Endodermal cell (in vitro differentiated cells): ENCODE measurements at regions not wholly inside any gene's neighbourhood (a gene's known extent, or its start where the extent isn't known, plus 50 kb on each side); places are given as distances from the start of the nearest gene placed in this dataset.

Source experiments
- DNase-seq: peaks from one replicate; pipeline ENCODE4 v3.0.0-alpha.2; 2017
- H3K27ac ChIP-seq: 2 replicates; pipeline ENCODE4 v1.5.1; 2013; ENCODE audit warnings: mild to moderate bottlenecking, low read depth, low read length, moderate library complexity
- H3K27me3 ChIP-seq: 2 replicates; pipeline ENCODE4 v1.6.1; 2013; ENCODE audit warnings: mild to moderate bottlenecking, low read length, moderate library complexity; ENCODE audit not compliant: insufficient read depth, control insufficient read depth, poor library complexity, severe bottlenecking
- H3K36me3 ChIP-seq: 2 replicates; pipeline ENCODE4 v1.7.0; 2013; ENCODE audit warnings: mild to moderate bottlenecking, low read length, moderate library complexity; ENCODE audit not compliant: control insufficient read depth, insufficient read depth
- H3K4me1 ChIP-seq: one replicate; pipeline ENCODE4 v1.7.0; 2013; ENCODE audit warnings: low read length; ENCODE audit not compliant: control insufficient read depth, insufficient read depth
- H3K4me3 ChIP-seq: 2 replicates; pipeline ENCODE4 v1.5.1; 2013; ENCODE audit warnings: mild to moderate bottlenecking, low read length, moderate library complexity
- H3K9ac ChIP-seq: 2 replicates; pipeline ENCODE4 v1.6.1; 2013; ENCODE audit warnings: mild to moderate bottlenecking, low read length, moderate library complexity; ENCODE audit not compliant: poor library complexity, severe bottlenecking; ENCODE audit errors: extremely low read depth
- H3K9me3 ChIP-seq: 2 replicates; pipeline ENCODE4 v1.6.1; 2013; ENCODE audit warnings: mild to moderate bottlenecking, low read length, moderate library complexity; ENCODE audit not compliant: control insufficient read depth
- H3K27ac Mint-ChIP-seq: 2 replicates; pipeline ENCODE4 v1.8.0; 2020; ENCODE audit warnings: mixed read lengths
- H3K27me3 Mint-ChIP-seq: 2 replicates; pipeline ENCODE4 v1.8.0; 2021; ENCODE audit warnings: mild to moderate bottlenecking, mixed read lengths; ENCODE audit not compliant: insufficient read depth
- H3K36me3 Mint-ChIP-seq: 2 replicates; pipeline ENCODE4 v1.8.0; 2020; ENCODE audit warnings: low read depth, mixed read lengths
- H3K4me1 Mint-ChIP-seq: 2 replicates; pipeline ENCODE4 v1.8.0; 2020; ENCODE audit warnings: mixed read lengths
- H3K4me3 Mint-ChIP-seq: 2 replicates; pipeline ENCODE4 v1.8.0; 2020; ENCODE audit warnings: mild to moderate bottlenecking, moderate library complexity, mixed read lengths
- H3K9me3 Mint-ChIP-seq: 2 replicates; pipeline ENCODE4 v1.8.0; 2020; ENCODE audit warnings: mild to moderate bottlenecking, mixed read lengths
- WGBS, 2 experiments: methylation state at CpG; one replicate each; pipeline versions ENCODE4 v1.1.5 to v1.1.7; 2013; ENCODE audit warnings: missing lambda C conversion rate in 2 of 2, mixed read lengths in 1 of 2; ENCODE audit not compliant: insufficient coverage in 1 of 2, insufficient read length in 1 of 2; 5-methylcytosine and 5-hydroxymethylcytosine counted together
- TF ChIP-seq, protein P1 (sequence below): fragments of 200-600 bp; sonication (generic); conservative IDR thresholded peaks from 2 replicates; pipeline ENCODE4 v1.5.0; 2021; ENCODE audit warnings: antibody characterized with exemption, mild to moderate bottlenecking

DNA sequence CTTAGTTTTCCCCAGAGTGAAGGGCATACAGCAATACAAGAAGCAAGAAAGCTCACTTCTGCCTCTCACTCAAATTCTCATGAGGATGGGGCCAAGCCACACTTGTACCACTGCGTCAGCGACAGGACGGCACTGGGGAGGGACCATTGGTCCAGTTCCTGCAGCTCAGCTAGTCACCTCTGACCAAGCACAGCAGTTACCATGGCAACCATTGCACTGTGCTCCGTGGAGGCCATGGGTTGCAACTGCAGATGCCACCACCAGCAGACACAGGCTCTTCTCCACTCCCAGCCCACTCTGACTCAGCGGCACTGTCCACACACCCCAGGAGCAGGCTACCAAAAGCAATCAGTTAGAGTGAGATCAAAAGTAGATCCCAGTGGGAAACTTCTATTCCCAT, 441.1 kb upstream of the ARID1B start:
- WGBS, 2 experiments = 83 to 86% methylated on average over 1 to 5 of the region's 5 CpGs
- Histone ChIP-seq H3K4me3 (no peak overlapping the region), H3K4me1 (no peaks in the 10 kb centered on the region), H3K9me3 (peaks cover 14% of the 10 kb centered on the region), H3K36me3 (no peaks in the 10 kb centered on the region), H3K9ac (no peak overlapping the region), H3K27ac (no peak overlapping the region), H3K27me3 (no peaks in the 10 kb centered on the region)
- H3K27ac Mint-ChIP-seq = no peak overlapping the region
- no peaks in the 10 kb centered on the region for H3K27me3 Mint-ChIP-seq
- DNase-seq = no peak
- H3K4me3 Mint-ChIP-seq = no peak overlapping the region
- TF ChIP-seq, protein P1, sequence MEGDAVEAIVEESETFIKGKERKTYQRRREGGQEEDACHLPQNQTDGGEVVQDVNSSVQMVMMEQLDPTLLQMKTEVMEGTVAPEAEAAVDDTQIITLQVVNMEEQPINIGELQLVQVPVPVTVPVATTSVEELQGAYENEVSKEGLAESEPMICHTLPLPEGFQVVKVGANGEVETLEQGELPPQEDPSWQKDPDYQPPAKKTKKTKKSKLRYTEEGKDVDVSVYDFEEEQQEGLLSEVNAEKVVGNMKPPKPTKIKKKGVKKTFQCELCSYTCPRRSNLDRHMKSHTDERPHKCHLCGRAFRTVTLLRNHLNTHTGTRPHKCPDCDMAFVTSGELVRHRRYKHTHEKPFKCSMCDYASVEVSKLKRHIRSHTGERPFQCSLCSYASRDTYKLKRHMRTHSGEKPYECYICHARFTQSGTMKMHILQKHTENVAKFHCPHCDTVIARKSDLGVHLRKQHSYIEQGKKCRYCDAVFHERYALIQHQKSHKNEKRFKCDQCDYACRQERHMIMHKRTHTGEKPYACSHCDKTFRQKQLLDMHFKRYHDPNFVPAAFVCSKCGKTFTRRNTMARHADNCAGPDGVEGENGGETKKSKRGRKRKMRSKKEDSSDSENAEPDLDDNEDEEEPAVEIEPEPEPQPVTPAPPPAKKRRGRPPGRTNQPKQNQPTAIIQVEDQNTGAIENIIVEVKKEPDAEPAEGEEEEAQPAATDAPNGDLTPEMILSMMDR = no peak
- H3K9me3 Mint-ChIP-seq = peaks cover 26% of the 10 kb centered on the region
- no peaks in the 10 kb centered on the region for H3K4me1 Mint-ChIP-seq
- peaks cover 8% of the 10 kb centered on the region for H3K36me3 Mint-ChIP-seq

DNA sequence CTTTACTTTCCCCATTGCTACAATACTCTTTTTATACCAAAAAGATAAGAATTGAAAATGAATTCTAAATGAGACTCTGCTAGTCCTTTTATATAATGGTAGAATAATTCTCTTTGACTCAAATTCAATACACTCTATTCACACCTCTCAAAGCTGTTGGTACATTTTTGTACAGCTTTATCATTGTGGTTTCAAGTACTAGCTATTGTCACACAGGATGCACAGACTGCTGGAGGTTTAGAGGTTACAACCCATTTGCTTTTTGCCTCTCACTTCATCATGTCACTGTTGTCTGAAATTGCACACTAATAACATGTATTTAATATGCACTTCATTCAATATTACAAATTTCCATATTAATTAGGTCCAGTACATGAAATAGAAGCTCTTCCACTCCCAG, 442.2 kb upstream of the ARID1B start:
- H3K4me3 ChIP-seq = no peak overlapping the region
- H3K4me1 ChIP-seq = no peaks in the 10 kb centered on the region
- TF ChIP-seq, protein P1 = no peak
- no peaks in the 10 kb centered on the region for H3K27me3 Mint-ChIP-seq
- H3K9me3 ChIP-seq = peaks cover 14% of the 10 kb centered on the region
- H3K27me3 ChIP-seq = no peaks in the 10 kb centered on the region
- no peak overlapping the region for H3K4me3 Mint-ChIP-seq
- H3K4me1 Mint-ChIP-seq = no peaks in the 10 kb centered on the region
- H3K27ac Mint-ChIP-seq = no peak overlapping the region
- no peaks in the 10 kb centered on the region for H3K36me3 ChIP-seq
- no peak overlapping the region for H3K27ac ChIP-seq
- peaks cover 29% of the 10 kb centered on the region for H3K9me3 Mint-ChIP-seq
- DNase-seq = no peak
- peaks cover 11% of the 10 kb centered on the region for H3K36me3 Mint-ChIP-seq
- no peak overlapping the region for H3K9ac ChIP-seq

DNA sequence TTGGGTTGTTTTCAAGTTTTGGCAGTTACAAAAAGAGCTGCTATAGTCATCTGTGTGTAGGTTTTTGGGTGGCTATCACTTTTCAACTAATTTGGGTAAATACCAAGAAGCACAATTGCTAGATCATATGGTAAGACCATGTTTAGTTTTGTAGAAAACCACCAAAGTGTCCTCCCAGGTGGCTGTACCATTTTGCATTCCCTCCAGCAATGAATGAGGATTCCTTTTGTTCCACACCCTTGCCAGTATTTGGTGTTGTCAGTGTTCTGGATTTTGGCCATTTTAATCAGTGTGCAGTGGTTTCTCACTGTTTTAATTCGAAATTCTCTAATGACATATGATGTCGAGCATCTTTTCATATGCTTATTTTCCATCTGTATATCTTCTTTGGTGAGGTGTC, 457.5 kb upstream of the ARID1B start:
- H3K9me3 Mint-ChIP-seq = no peaks in the 10 kb centered on the region
- no peak overlapping the region for H3K4me3 Mint-ChIP-seq
- no peak overlapping the region for H3K27ac Mint-ChIP-seq
- no peak overlapping the region for H3K27ac ChIP-seq
- no peak for DNase-seq
- WGBS, 2 experiments = 70 to 100% methylated on average over 2 of the region's 2 CpGs
- no peaks in the 10 kb centered on the region for H3K36me3 ChIP-seq
- TF ChIP-seq, protein P1 = no peak
- no peak overlapping the region for H3K9ac ChIP-seq
- no peaks in the 10 kb centered on the region for H3K27me3 Mint-ChIP-seq
- no peaks in the 10 kb centered on the region for H3K9me3 ChIP-seq
- peaks cover 1% of the 10 kb centered on the region for H3K4me1 Mint-ChIP-seq
- H3K4me1 ChIP-seq = no peaks in the 10 kb centered on the region
- H3K36me3 Mint-ChIP-seq = no peaks in the 10 kb centered on the region
- no peak overlapping the region for H3K4me3 ChIP-seq
- H3K27me3 ChIP-seq = no peaks in the 10 kb centered on the region
